ENCODE measurements at regions not wholly inside any gene's neighbourhood (a gene's known extent, or its start where the extent isn't known, plus 50 kb on each side); places are given as distances from the start of the nearest gene placed in this dataset.

DNA sequence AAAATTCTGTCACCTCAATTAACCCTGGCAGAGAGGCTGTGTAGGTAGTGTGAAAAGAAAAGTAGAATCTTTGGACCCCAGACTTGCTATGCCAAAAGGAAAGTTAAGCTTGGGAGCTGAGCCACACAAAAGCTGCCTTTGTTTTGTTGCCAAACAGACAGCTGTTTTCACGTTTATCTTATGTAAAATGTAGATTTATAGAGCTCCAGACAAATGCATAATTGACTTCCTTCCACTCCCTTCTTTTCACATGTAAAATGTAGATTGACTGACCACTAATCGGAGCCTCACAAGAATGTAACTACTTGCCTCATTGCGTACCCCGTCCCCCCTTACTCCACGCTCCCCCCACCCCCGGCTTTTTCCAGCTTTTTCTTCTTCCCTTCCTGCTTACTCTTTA lies 2302.2 kb upstream of the RAG2 start:
- TF ChIP-seq, protein P1, sequence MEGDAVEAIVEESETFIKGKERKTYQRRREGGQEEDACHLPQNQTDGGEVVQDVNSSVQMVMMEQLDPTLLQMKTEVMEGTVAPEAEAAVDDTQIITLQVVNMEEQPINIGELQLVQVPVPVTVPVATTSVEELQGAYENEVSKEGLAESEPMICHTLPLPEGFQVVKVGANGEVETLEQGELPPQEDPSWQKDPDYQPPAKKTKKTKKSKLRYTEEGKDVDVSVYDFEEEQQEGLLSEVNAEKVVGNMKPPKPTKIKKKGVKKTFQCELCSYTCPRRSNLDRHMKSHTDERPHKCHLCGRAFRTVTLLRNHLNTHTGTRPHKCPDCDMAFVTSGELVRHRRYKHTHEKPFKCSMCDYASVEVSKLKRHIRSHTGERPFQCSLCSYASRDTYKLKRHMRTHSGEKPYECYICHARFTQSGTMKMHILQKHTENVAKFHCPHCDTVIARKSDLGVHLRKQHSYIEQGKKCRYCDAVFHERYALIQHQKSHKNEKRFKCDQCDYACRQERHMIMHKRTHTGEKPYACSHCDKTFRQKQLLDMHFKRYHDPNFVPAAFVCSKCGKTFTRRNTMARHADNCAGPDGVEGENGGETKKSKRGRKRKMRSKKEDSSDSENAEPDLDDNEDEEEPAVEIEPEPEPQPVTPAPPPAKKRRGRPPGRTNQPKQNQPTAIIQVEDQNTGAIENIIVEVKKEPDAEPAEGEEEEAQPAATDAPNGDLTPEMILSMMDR (IDR thresholded peaks at IDR 0.05) = no peak
- no peak for TF ChIP-seq ELK1 (IDR thresholded peaks at IDR 0.05; ENCODE audit: low read depth, low read length)
- no peak for TF ChIP-seq RAD21 (conservative IDR thresholded peaks at IDR 0.05 in 1 of 2, IDR thresholded peaks at IDR 0.05 in 1 of 2)
- TF ChIP-seq FOSB (CRISPR knock-in tag; IDR thresholded peaks at IDR 0.05) = no peak
- TF ChIP-seq CEBPB (IDR thresholded peaks at IDR 0.05) = no peak
- TF ChIP-seq HMGXB4 (CRISPR knock-in tag; IDR thresholded peaks at IDR 0.05; ENCODE audit: borderline replicate concordance) = no peak
